ENCODE measurements at regions not wholly inside any gene's neighbourhood (a gene's known extent, or its start where the extent isn't known, plus 50 kb on each side); places are given as distances from the start of the nearest gene placed in this dataset.

DNA sequence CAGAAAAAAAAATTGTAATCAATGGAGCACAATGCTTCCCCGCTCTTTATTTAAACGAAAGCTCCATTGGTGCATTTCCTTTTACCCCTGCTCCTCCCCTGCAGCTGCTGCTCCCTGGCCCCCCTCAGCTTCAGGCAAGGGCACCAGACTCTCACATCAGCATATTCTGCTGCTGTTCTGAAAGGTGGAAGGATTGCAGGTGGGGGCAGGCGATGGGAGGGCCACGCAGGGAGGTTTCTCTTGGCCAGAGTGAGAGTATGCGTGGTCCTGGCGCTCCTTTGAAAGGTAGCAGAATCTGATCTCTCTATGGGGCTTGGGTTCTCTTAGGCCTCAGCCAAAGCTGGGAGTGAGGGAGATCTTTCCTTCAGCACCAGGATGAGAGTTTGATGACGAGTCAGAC, 240.9 kb upstream of the CADM1 start:
- H3K4me1 ChIP-seq: peaks cover 5% of the 10 kb centered on the region; the same call in 1 of the 3 replicates
- FAIRE-seq: no peak
- ATAC-seq: no peak
- POLR2A ChIA-PET: no interaction called here
- DNase-seq (ENCODE audit: low read depth in 1 of 2, low spot score in 1 of 2): no peak
- CTCF ChIA-PET: no interaction called here
- H3K4me2 ChIP-seq: no peak overlapping the region
- TF ChIP-seq HOXA7 (CRISPR knock-in tag; IDR thresholded peaks at IDR 0.05) (no peak), TP53 (CRISPR knock-in tag; IDR thresholded peaks at IDR 0.05) (no peak), ZC3H11A (IDR thresholded peaks at IDR 0.05) (no peak), RNF2 (IDR thresholded peaks at IDR 0.05; ENCODE audit: borderline replicate concordance, low read depth) (no peak), RCOR1 (IDR thresholded peaks at IDR 0.05; ENCODE audit: low read depth, low read length) (no peak)
- TF ChIP-seq, protein P1, sequence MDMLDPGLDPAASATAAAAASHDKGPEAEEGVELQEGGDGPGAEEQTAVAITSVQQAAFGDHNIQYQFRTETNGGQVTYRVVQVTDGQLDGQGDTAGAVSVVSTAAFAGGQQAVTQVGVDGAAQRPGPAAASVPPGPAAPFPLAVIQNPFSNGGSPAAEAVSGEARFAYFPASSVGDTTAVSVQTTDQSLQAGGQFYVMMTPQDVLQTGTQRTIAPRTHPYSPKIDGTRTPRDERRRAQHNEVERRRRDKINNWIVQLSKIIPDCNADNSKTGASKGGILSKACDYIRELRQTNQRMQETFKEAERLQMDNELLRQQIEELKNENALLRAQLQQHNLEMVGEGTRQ (IDR thresholded peaks at IDR 0.05): no peak
- TF ChIP-seq, protein P2, sequence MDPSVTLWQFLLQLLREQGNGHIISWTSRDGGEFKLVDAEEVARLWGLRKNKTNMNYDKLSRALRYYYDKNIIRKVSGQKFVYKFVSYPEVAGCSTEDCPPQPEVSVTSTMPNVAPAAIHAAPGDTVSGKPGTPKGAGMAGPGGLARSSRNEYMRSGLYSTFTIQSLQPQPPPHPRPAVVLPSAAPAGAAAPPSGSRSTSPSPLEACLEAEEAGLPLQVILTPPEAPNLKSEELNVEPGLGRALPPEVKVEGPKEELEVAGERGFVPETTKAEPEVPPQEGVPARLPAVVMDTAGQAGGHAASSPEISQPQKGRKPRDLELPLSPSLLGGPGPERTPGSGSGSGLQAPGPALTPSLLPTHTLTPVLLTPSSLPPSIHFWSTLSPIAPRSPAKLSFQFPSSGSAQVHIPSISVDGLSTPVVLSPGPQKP (IDR thresholded peaks at IDR 0.05; ENCODE audit: low read depth, low read length): no peak
- no peak overlapping the region for H3K27ac ChIP-seq
- H3K4me3 ChIP-seq: no peak overlapping the region
- 69% methylated on average over 7 of the region's 7 CpGs for WGBS (ENCODE audit: missing lambda C conversion rate)
- no peaks in the 10 kb centered on the region for H3K9me3 ChIP-seq

DNA sequence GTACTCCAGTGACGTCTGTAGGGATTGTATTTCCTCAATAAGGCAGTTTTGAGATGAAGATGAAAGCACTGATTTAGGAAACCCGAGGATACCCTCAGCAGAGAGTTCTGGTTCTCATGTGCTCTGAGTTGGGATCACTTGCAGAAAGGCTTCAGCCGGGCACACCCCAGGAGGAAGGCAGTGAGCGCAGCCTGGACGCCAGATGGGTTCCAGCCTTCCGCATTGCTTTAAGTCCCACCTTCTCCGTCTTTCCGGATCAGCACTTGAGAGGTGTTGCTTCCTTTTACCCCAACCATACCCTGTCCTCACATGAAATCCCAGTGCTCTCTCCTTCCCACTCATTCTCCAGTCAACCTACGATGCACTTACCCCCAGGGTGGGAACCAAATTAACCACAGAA, 239.5 kb upstream of the CADM1 start:
- H3K4me1 ChIP-seq: peaks cover 5% of the 10 kb centered on the region; the same call in 1 of the 3 replicates
- H3K9me3 ChIP-seq: no peaks in the 10 kb centered on the region
- TF ChIP-seq, protein P3, sequence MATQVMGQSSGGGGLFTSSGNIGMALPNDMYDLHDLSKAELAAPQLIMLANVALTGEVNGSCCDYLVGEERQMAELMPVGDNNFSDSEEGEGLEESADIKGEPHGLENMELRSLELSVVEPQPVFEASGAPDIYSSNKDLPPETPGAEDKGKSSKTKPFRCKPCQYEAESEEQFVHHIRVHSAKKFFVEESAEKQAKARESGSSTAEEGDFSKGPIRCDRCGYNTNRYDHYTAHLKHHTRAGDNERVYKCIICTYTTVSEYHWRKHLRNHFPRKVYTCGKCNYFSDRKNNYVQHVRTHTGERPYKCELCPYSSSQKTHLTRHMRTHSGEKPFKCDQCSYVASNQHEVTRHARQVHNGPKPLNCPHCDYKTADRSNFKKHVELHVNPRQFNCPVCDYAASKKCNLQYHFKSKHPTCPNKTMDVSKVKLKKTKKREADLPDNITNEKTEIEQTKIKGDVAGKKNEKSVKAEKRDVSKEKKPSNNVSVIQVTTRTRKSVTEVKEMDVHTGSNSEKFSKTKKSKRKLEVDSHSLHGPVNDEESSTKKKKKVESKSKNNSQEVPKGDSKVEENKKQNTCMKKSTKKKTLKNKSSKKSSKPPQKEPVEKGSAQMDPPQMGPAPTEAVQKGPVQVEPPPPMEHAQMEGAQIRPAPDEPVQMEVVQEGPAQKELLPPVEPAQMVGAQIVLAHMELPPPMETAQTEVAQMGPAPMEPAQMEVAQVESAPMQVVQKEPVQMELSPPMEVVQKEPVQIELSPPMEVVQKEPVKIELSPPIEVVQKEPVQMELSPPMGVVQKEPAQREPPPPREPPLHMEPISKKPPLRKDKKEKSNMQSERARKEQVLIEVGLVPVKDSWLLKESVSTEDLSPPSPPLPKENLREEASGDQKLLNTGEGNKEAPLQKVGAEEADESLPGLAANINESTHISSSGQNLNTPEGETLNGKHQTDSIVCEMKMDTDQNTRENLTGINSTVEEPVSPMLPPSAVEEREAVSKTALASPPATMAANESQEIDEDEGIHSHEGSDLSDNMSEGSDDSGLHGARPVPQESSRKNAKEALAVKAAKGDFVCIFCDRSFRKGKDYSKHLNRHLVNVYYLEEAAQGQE (IDR thresholded peaks at IDR 0.05): no peak
- 58% methylated on average over 9 of the region's 9 CpGs for WGBS (ENCODE audit: missing lambda C conversion rate)
- ChIA-PET POLR2A (no interaction called here), CTCF (no interaction called here)
- ATAC-seq: no peak
- no peak overlapping the region for H3K27ac ChIP-seq
- no peak overlapping the region for H3K4me3 ChIP-seq
- H3K4me2 ChIP-seq: no peak overlapping the region
- no peak for FAIRE-seq
- DNase-seq (ENCODE audit: low read depth in 1 of 2, low spot score in 1 of 2): no peak

DNA sequence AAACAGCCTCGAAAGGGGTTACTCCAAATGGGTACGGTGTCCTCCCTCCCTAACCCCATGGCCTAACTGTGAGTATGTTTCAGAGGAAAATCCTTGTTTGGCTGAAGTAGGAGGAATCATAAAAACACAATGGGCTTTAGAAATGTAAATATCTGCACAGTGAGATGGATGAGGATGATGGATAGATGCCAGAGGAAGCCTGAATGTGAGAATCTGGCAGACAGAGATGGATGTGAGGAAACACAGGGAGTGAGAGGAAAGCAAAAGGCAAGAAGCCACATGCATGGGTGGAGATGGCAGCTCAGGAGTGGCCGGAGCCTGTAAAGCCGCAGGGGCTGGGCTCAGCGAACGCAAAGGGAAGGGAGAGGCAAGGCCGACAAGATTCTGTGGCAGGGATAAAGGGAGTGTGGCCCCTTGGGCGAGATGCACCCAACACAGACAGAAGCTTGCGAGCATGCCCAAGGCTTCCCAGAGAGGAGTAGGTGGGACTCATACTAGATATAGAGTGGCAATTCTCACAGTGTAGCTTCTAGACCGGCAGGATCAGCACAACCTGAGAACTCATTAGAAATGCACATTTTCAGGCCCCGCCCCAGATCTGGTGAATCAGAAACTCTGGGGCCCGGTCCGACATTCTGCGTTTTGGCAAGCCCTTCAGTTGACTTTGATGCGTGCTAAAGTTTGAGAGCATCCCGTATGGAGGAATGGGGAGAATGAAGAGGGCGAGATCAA, 237.3 kb upstream of the CADM1 start:
- Histone ChIP-seq H3K4me3 (no peak overlapping the region), H3K4me1 (no peaks in the 10 kb centered on the region), H3K27ac (no peak overlapping the region), H3K9me3 (no peaks in the 10 kb centered on the region), H3K4me2 (no peak overlapping the region)
- POLR2A ChIA-PET: no interaction called here
- FAIRE-seq (no peak), ATAC-seq (no peak), DNase-seq (ENCODE audit: low read depth in 1 of 2, low spot score in 1 of 2) (no peak)
- CTCF ChIA-PET: no interaction called here
- no peak for TF ChIP-seq EP300 (IDR thresholded peaks at IDR 0.05)
- TF ChIP-seq RNF2 (IDR thresholded peaks at IDR 0.05; ENCODE audit: borderline replicate concordance, low read depth): no peak
- TF ChIP-seq NPAS2 (CRISPR knock-in tag; IDR thresholded peaks at IDR 0.05; ENCODE audit: borderline replicate concordance): no peak
- TF ChIP-seq, protein P4, sequence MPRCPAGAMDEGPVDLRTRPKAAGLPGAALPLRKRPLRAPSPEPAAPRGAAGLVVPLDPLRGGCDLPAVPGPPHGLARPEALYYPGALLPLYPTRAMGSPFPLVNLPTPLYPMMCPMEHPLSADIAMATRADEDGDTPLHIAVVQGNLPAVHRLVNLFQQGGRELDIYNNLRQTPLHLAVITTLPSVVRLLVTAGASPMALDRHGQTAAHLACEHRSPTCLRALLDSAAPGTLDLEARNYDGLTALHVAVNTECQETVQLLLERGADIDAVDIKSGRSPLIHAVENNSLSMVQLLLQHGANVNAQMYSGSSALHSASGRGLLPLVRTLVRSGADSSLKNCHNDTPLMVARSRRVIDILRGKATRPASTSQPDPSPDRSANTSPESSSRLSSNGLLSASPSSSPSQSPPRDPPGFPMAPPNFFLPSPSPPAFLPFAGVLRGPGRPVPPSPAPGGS (IDR thresholded peaks at IDR 0.05): no peak
- TF ChIP-seq FOSB (CRISPR knock-in tag; IDR thresholded peaks at IDR 0.05): no peak
- TF ChIP-seq MAZ (IDR thresholded peaks at IDR 0.05; ENCODE audit: borderline replicate concordance, low read depth, low read length): no peak
- TF ChIP-seq EHF (CRISPR knock-in tag; IDR thresholded peaks at IDR 0.05): no peak
- no peak for TF ChIP-seq RCOR1 (IDR thresholded peaks at IDR 0.05; ENCODE audit: low read depth, low read length)
- no peak for TF ChIP-seq NFE2L2 (conservative IDR thresholded peaks at IDR 0.05; ENCODE audit: low read length)
- no peak for TF ChIP-seq CHD2 (IDR thresholded peaks at IDR 0.05; ENCODE audit: low read length, partially characterized antibody)
- no peak for TF ChIP-seq ZFP36 (IDR thresholded peaks at IDR 0.05; ENCODE audit: borderline replicate concordance, partially characterized antibody)
- TF ChIP-seq, protein P5, sequence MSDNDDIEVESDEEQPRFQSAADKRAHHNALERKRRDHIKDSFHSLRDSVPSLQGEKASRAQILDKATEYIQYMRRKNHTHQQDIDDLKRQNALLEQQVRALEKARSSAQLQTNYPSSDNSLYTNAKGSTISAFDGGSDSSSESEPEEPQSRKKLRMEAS (IDR thresholded peaks at IDR 0.05): no peak
- no peak for TF ChIP-seq RFX5 (IDR thresholded peaks at IDR 0.05)
- TF ChIP-seq MAFK (IDR thresholded peaks at IDR 0.05; ENCODE audit: partially characterized antibody): no peak
- TF ChIP-seq, protein P1 (IDR thresholded peaks at IDR 0.05): no peak
- 66% methylated on average over 17 of the region's 17 CpGs for WGBS (ENCODE audit: missing lambda C conversion rate)
